Lower lobe of right lung (tissue), 2 donors: ENCODE measurements at regions not wholly inside any gene's neighbourhood (a gene's known extent, or its start where the extent isn't known, plus 50 kb on each side); places are given as distances from the start of the nearest gene placed in this dataset.
A peak's percentile ranks its signal among the peaks of the same experiment; 100 is the strongest.

Source experiments
- ATAC-seq, 2 donors: fragments of 200-7000 bp; cut with Tn5 transposase; one replicate each; pipeline ENCODE4 v1.9.1; 2020 to 2022; ENCODE audit warnings: mild to moderate bottlenecking in 2 of 2, moderate library complexity in 2 of 2
- DNase-seq: peaks from one replicate; pipeline ENCODE4 v3.0.0-alpha.2; 2020
- H3K27ac ChIP-seq: fragments of 200-600 bp; one replicate; pipeline ENCODE4 v1.8.0; 2022
- H3K27me3 ChIP-seq: fragments of 200-600 bp; one replicate; pipeline ENCODE4 v1.8.0; 2022; ENCODE audit warnings: low read depth
- H3K36me3 ChIP-seq: fragments of 200-600 bp; one replicate; pipeline ENCODE4 v1.8.0; 2022; ENCODE audit warnings: mild to moderate bottlenecking
- H3K4me1 ChIP-seq: fragments of 200-600 bp; one replicate; pipeline ENCODE4 v1.8.0; 2022
- H3K4me3 ChIP-seq: fragments of 200-600 bp; one replicate; pipeline ENCODE4 v1.8.0; 2022; ENCODE audit warnings: mild to moderate bottlenecking
- H3K9me3 ChIP-seq: fragments of 200-600 bp; one replicate; pipeline ENCODE4 v1.8.0; 2022
- intact Hi-C: fragments of 100-400 bp; cut with DNase I; formaldehyde crosslinking; loops from one replicate; pipeline ENCODE4 v1.11.0; 2022
- TF ChIP-seq, protein P1 (sequence below): fragments of 200-600 bp; IDR thresholded peaks from one replicate; pipeline ENCODE4 v1.8.0; 2022; ENCODE audit warnings: antibody characterized with exemption, mild to moderate bottlenecking
- donor health status: DM: no; HTN: yes; CAD: no; lungs with severe emphysema.

- DNase-seq (no peak), ATAC-seq (no peak)
- no peaks in the 10 kb centered on the region for H3K9me3 ChIP-seq
- peak overlapping the region; percentile 43 for H3K4me3 ChIP-seq
- intact Hi-C loops: no loop called here
- H3K27ac ChIP-seq: peak overlapping the region; percentile 15
- H3K4me1 ChIP-seq: peaks cover 13% of the 10 kb centered on the region
- no peaks in the 10 kb centered on the region for H3K27me3 ChIP-seq
- TF ChIP-seq, protein P1, sequence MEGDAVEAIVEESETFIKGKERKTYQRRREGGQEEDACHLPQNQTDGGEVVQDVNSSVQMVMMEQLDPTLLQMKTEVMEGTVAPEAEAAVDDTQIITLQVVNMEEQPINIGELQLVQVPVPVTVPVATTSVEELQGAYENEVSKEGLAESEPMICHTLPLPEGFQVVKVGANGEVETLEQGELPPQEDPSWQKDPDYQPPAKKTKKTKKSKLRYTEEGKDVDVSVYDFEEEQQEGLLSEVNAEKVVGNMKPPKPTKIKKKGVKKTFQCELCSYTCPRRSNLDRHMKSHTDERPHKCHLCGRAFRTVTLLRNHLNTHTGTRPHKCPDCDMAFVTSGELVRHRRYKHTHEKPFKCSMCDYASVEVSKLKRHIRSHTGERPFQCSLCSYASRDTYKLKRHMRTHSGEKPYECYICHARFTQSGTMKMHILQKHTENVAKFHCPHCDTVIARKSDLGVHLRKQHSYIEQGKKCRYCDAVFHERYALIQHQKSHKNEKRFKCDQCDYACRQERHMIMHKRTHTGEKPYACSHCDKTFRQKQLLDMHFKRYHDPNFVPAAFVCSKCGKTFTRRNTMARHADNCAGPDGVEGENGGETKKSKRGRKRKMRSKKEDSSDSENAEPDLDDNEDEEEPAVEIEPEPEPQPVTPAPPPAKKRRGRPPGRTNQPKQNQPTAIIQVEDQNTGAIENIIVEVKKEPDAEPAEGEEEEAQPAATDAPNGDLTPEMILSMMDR: no peak
- no peaks in the 10 kb centered on the region for H3K36me3 ChIP-seq
These were observed 85.6 kb upstream of the PIAS1 start for GRCh38 chr15:67968564-67968963.

GRCh38 chr15:67968966-67969365 lies 85.1 kb upstream of the PIAS1 start:
- intact Hi-C loops: no loop called here
- H3K27ac ChIP-seq: no peak overlapping the region
- H3K9me3 ChIP-seq: no peaks in the 10 kb centered on the region
- H3K4me1 ChIP-seq: peaks cover 13% of the 10 kb centered on the region
- DNase-seq: no peak
- H3K27me3 ChIP-seq: no peaks in the 10 kb centered on the region
- H3K4me3 ChIP-seq: no peak overlapping the region
- ATAC-seq: no peak
- TF ChIP-seq, protein P1: no peak
- no peaks in the 10 kb centered on the region for H3K36me3 ChIP-seq

GRCh38 chr15:67969892-67970291 lies 84.2 kb upstream of the PIAS1 start:
- ATAC-seq: no peak
- Histone ChIP-seq H3K9me3 (no peaks in the 10 kb centered on the region), H3K27ac (no peak overlapping the region), H3K4me1 (peaks cover 13% of the 10 kb centered on the region), H3K36me3 (no peaks in the 10 kb centered on the region), H3K4me3 (no peak overlapping the region), H3K27me3 (no peaks in the 10 kb centered on the region)
- intact Hi-C loops: no loop called here
- DNase-seq: no peak
- TF ChIP-seq, protein P1: no peak

- Histone ChIP-seq H3K4me1 (peaks cover 13% of the 10 kb centered on the region), H3K36me3 (no peaks in the 10 kb centered on the region), H3K27me3 (no peaks in the 10 kb centered on the region), H3K9me3 (no peaks in the 10 kb centered on the region), H3K27ac (no peak overlapping the region), H3K4me3 (no peak overlapping the region)
- intact Hi-C loops: no loop called here
- ATAC-seq: no peak
- no peak for DNase-seq
- TF ChIP-seq, protein P1: no peak
These were observed 81.7 kb upstream of the PIAS1 start for GRCh38 chr15:67972377-67972776.

DNA sequence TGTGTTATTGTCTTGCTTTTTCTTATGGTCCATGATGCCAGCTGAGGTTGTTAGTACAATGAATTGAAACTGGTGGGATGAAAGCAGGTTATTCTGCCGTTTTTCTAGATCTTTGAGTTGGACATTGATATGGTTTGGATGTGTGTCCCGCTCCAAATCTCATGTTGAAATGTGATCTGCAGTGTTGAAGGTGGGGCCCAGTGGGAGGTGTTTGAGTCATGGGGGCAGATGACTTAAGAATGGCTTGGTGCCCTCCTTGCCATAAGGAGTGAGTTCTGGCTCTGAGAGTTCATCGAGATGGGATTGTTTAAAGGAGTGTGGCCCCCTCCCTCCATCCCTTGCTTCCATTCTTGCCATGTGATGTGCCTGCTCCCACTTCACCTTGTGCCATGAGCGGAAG lies 80.3 kb upstream of the PIAS1 start:
- DNase-seq (no peak), ATAC-seq (no peak)
- H3K27me3 ChIP-seq: no peaks in the 10 kb centered on the region
- TF ChIP-seq, protein P1: no peak
- no peaks in the 10 kb centered on the region for H3K9me3 ChIP-seq
- H3K36me3 ChIP-seq: no peaks in the 10 kb centered on the region
- intact Hi-C loops: no loop called here
- peaks cover 2% of the 10 kb centered on the region for H3K4me1 ChIP-seq
- H3K27ac ChIP-seq: no peak overlapping the region
- H3K4me3 ChIP-seq: no peak overlapping the region
